ENCODE measurements at regions not wholly inside any gene's neighbourhood (a gene's known extent, or its start where the extent isn't known, plus 50 kb on each side); places are given as distances from the start of the nearest gene placed in this dataset.

DNA sequence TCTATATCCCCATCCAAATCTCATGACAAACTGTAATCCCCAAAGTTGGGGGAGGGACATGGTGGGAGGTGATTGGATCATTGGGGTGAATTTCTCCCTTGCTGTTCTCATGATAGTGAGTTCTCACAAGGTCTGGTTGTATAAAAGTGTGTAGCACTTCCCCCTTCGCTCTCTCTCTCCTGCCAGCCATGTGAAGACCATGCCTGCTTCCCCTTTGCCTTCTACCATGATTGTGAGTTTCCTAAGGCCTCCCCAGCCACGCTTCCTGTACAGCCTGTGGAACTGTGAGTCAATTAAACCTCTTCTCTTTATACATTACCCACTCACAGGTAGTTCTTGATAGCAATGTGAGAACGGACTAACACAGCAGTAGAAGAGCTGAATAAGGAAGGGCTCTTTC, 62.6 kb upstream of the VASH1 start:
- no peak for TF ChIP-seq CTCF (IDR thresholded peaks at IDR 0.05; ENCODE audit: unreplicated experiment)
- H3K36me3 Mint-ChIP-seq (ENCODE audit: low read depth, unreplicated experiment): no peaks in the 10 kb centered on the region
- no peaks in the 10 kb centered on the region for H3K4me1 Mint-ChIP-seq (ENCODE audit: unreplicated experiment)
- H3K9me3 Mint-ChIP-seq (ENCODE audit: unreplicated experiment): no peaks in the 10 kb centered on the region
- peaks cover 5% of the 10 kb centered on the region for H3K27me3 Mint-ChIP-seq (ENCODE audit: unreplicated experiment)
- no peak overlapping the region for H3K27ac Mint-ChIP-seq (ENCODE audit: unreplicated experiment)
- DNase-seq (ENCODE audit: low spot score): no peak
- H3K4me3 Mint-ChIP-seq (ENCODE audit: unreplicated experiment): no peak overlapping the region

DNA sequence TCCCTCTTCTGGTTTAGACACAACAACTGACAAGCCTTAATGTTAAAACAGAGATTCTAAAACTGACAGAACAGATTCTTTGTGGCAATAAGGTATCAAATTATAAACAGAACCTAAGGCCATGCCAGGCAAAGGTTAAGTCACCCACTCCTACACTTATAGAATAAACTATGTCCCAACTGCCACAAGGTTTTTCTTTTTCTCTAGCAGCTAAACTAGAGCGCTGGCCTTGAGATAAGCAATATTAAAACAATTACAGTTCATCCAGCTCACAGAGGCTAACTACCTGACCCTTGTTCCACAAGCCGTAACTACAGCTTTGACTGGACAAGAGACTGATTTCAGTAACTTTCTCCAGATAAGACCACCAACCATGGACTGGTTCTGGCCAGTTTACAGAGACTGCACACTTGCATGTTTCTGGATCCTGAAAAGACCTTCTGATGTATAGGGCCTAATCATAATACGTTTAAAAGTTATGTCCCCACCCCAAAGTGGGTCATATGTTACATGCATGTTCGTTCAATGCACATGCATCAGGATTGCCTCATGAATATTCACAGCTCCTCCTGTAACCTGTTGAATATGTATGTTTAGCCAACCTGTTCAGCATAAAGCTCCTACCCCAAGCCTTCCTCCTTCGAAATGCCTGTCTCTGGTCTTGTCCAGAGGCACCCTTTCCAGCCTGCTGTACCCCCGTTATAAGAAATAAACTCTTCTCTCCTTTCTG, 61.9 kb upstream of the VASH1 start:
- no peak overlapping the region for H3K4me3 Mint-ChIP-seq (ENCODE audit: unreplicated experiment)

DNA sequence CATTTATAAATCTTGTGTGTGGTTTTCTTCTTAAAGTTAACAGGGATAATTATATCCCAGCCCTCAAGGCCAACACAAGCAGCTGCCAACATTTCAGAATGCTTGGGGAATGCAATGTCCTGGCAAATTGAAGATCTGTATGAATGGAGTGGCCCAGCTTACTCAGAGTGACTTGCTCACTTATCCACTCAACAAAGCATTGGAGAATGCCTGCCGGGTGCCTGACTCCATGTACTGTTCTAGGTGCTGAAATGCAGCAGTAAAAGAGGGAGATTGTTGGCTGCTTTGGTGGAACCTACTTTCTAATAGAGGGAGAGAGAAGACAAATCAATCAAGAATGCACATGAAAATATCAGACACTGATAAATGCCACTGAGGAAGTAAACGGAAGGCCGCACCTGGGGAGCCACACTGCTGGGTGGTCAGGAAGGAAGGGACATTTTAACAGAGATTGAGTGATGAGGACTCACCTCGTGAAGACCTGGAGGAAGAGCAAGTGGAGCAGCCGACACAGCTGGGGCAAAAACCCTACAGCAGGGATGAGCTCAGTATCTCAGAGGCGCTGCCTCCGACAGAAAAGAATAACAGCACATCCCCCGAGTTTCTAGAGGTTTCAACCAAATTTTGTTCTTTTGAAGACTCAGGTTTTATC, 61.2 kb upstream of the VASH1 start:
- no peak overlapping the region for H3K27ac Mint-ChIP-seq (ENCODE audit: unreplicated experiment)
- TF ChIP-seq CTCF (IDR thresholded peaks at IDR 0.05; ENCODE audit: unreplicated experiment): no peak
- no peak for DNase-seq (ENCODE audit: low spot score)

More for the DNA sequence above, 61.9 kb upstream of the VASH1 start:
- DNase-seq (ENCODE audit: low spot score): no peak
- TF ChIP-seq CTCF (IDR thresholded peaks at IDR 0.05; ENCODE audit: unreplicated experiment): no peak
- Mint-ChIP-seq H3K4me1 (ENCODE audit: unreplicated experiment) (no peaks in the 10 kb centered on the region), H3K36me3 (ENCODE audit: low read depth, unreplicated experiment) (no peaks in the 10 kb centered on the region), H3K27ac (ENCODE audit: unreplicated experiment) (no peak overlapping the region), H3K9me3 (ENCODE audit: unreplicated experiment) (no peaks in the 10 kb centered on the region), H3K27me3 (ENCODE audit: unreplicated experiment) (peaks cover 5% of the 10 kb centered on the region)

GRCh38 chr14:76701436-76701835, 59.8 kb upstream of the VASH1 start:
- H3K27ac Mint-ChIP-seq (ENCODE audit: unreplicated experiment): no peak overlapping the region
- no peak for TF ChIP-seq CTCF (IDR thresholded peaks at IDR 0.05; ENCODE audit: unreplicated experiment)
- H3K4me1 Mint-ChIP-seq (ENCODE audit: unreplicated experiment): no peaks in the 10 kb centered on the region
- DNase-seq (ENCODE audit: low spot score): no peak
- no peaks in the 10 kb centered on the region for H3K36me3 Mint-ChIP-seq (ENCODE audit: low read depth, unreplicated experiment)
- peaks cover 1% of the 10 kb centered on the region for H3K27me3 Mint-ChIP-seq (ENCODE audit: unreplicated experiment)
- H3K9me3 Mint-ChIP-seq (ENCODE audit: unreplicated experiment): no peaks in the 10 kb centered on the region
- no peak overlapping the region for H3K4me3 Mint-ChIP-seq (ENCODE audit: unreplicated experiment)

More for the DNA sequence above, 61.2 kb upstream of the VASH1 start:
- H3K9me3 Mint-ChIP-seq (ENCODE audit: unreplicated experiment): no peaks in the 10 kb centered on the region
- H3K4me3 Mint-ChIP-seq (ENCODE audit: unreplicated experiment): no peak overlapping the region
- peaks cover 6% of the 10 kb centered on the region for H3K27me3 Mint-ChIP-seq (ENCODE audit: unreplicated experiment)
- no peaks in the 10 kb centered on the region for H3K4me1 Mint-ChIP-seq (ENCODE audit: unreplicated experiment)
- H3K36me3 Mint-ChIP-seq (ENCODE audit: low read depth, unreplicated experiment): no peaks in the 10 kb centered on the region

DNA sequence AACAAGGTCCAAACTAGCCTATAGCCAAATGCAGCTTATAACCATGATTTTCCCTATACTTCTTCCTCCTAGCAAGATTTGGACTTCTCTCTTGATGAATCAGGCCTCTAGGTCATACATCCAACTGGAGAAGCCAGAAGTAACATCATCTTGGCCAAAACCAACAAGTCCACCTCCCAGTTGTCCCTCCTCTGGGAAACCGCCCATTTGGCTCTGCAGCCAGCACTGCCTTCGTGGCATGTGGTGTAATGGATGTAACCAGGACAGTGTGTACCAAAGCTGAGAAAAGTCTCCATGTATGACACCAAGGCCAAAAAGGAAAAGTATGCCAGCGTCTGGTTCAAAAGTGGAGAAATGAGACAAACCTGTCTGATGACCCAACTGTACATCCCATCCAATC, 59.3 kb upstream of the VASH1 start:
- H3K4me1 Mint-ChIP-seq (ENCODE audit: unreplicated experiment): no peaks in the 10 kb centered on the region
- no peak for TF ChIP-seq CTCF (IDR thresholded peaks at IDR 0.05; ENCODE audit: unreplicated experiment)
- peaks cover 1% of the 10 kb centered on the region for H3K27me3 Mint-ChIP-seq (ENCODE audit: unreplicated experiment)
- no peak overlapping the region for H3K4me3 Mint-ChIP-seq (ENCODE audit: unreplicated experiment)
- H3K36me3 Mint-ChIP-seq (ENCODE audit: low read depth, unreplicated experiment): no peaks in the 10 kb centered on the region
- no peak overlapping the region for H3K27ac Mint-ChIP-seq (ENCODE audit: unreplicated experiment)
- H3K9me3 Mint-ChIP-seq (ENCODE audit: unreplicated experiment): no peaks in the 10 kb centered on the region
- DNase-seq (ENCODE audit: low spot score): no peak

Measured in endothelial cell (in vitro differentiated cells).